ENCODE measurements at regions not wholly inside any gene's neighbourhood (a gene's known extent, or its start where the extent isn't known, plus 50 kb on each side); places are given as distances from the start of the nearest gene placed in this dataset.

GRCh38 chr15:93245661-93246042 is 156.6 kb upstream of the RGMA start:
- H3K79me2 ChIP-seq (ENCODE audit: insufficient read depth, low read length) = no peaks in the 10 kb centered on the region
- no peaks in the 10 kb centered on the region for H3K9me3 ChIP-seq (ENCODE audit: control insufficient read depth in 1 of 2, insufficient read depth in 1 of 2, low read depth in 1 of 2, low read length in 2 of 2)
- H3K9me2 ChIP-seq (ENCODE audit: insufficient read depth) = no peaks in the 10 kb centered on the region
- H3K4me2 ChIP-seq (ENCODE audit: low read length) = no peak overlapping the region
- DNase-seq (ENCODE audit: low read depth, low spot score) (no peak), ATAC-seq (no peak)
- RAD21 ChIA-PET (ENCODE audit: low non-redundant PET in 1 of 2, low total read pairs in 2 of 2, uncharacterized antibody in 2 of 2, unreplicated experiment in 2 of 2) = no interaction called here
- H3K4me3 ChIP-seq (replicated peaks in 1 of 2; ENCODE audit: low read depth in 1 of 2, low read length in 2 of 2) = no peak overlapping the region
- H2AFZ ChIP-seq (ENCODE audit: low read depth, low read length, poor library complexity, severe bottlenecking) = no peak overlapping the region
- H3K27ac ChIP-seq (ENCODE audit: low read depth, low read length) = no peak overlapping the region
- H3K36me3 ChIP-seq (ENCODE audit: control insufficient read depth in 1 of 2, insufficient read depth in 2 of 2, low read length in 2 of 2) = no peaks in the 10 kb centered on the region
- no peaks in the 10 kb centered on the region for H3K4me1 ChIP-seq (ENCODE audit: control insufficient read depth in 1 of 2, insufficient read depth in 2 of 2, low read length in 2 of 2)
- CTCF ChIA-PET = no interaction called here
- BruUV-seq (replicated peaks) = no TSS peak
- POLR2A ChIA-PET = no interaction called here
- no peaks in the 10 kb centered on the region for H4K20me1 ChIP-seq (ENCODE audit: insufficient read depth)
- no peak for TF ChIP-seq EZH2phosphoT487 (IDR thresholded peaks at IDR 0.05; ENCODE audit: borderline replicate concordance)
- TF ChIP-seq SIN3A (IDR thresholded peaks at IDR 0.05; ENCODE audit: low read depth) = no peak
- no peak for TF ChIP-seq YY1 (IDR thresholded peaks at IDR 0.05; ENCODE audit: extremely low read depth, insufficient replicate concordance, low read depth, low read length)
- no peak for TF ChIP-seq ZNF274 (IDR thresholded peaks at IDR 0.05; ENCODE audit: low read depth, low read length)
- TF ChIP-seq EGR1 (IDR thresholded peaks at IDR 0.05; ENCODE audit: low read depth) = no peak
- no peak for TF ChIP-seq ELF1 (IDR thresholded peaks at IDR 0.05; ENCODE audit: borderline replicate concordance, low read depth)
- TF ChIP-seq POLR2AphosphoS5 (IDR thresholded peaks at IDR 0.05; ENCODE audit: low read depth, low read length) = no peak
- TF ChIP-seq SP1 (IDR thresholded peaks at IDR 0.05; ENCODE audit: low read depth) = no peak
- intact Hi-C loops (cut with micrococcal nuclease) = no loop called here
- H3K9ac ChIP-seq (ENCODE audit: low read length) = no peak overlapping the region
- H3K27me3 ChIP-seq (ENCODE audit: insufficient read depth, low read length) = peaks cover 15% of the 10 kb centered on the region

GRCh38 chr15:93244696-93245660 is 156.0 kb upstream of the RGMA start:
- ChIA-PET CTCF (no interaction called here), RAD21 (ENCODE audit: low non-redundant PET in 1 of 2, low total read pairs in 2 of 2, uncharacterized antibody in 2 of 2, unreplicated experiment in 2 of 2) (no interaction called here), POLR2A (no interaction called here)
- intact Hi-C loops (cut with micrococcal nuclease) = no loop called here
- Histone ChIP-seq H3K9me3 (ENCODE audit: control insufficient read depth in 1 of 2, insufficient read depth in 1 of 2, low read depth in 1 of 2, low read length in 2 of 2) (no peaks in the 10 kb centered on the region), H2AFZ (ENCODE audit: low read depth, low read length, poor library complexity, severe bottlenecking) (no peak overlapping the region), H3K4me1 (ENCODE audit: control insufficient read depth in 1 of 2, insufficient read depth in 2 of 2, low read length in 2 of 2) (no peaks in the 10 kb centered on the region), H3K36me3 (ENCODE audit: control insufficient read depth in 1 of 2, insufficient read depth in 2 of 2, low read length in 2 of 2) (no peaks in the 10 kb centered on the region), H3K27ac (ENCODE audit: low read depth, low read length) (no peak overlapping the region), H3K9me2 (ENCODE audit: insufficient read depth) (no peaks in the 10 kb centered on the region), H3K27me3 (ENCODE audit: insufficient read depth, low read length) (peaks cover 15% of the 10 kb centered on the region), H3K4me2 (ENCODE audit: low read length) (no peak overlapping the region), H4K20me1 (ENCODE audit: insufficient read depth) (no peaks in the 10 kb centered on the region), H3K79me2 (ENCODE audit: insufficient read depth, low read length) (no peaks in the 10 kb centered on the region), H3K9ac (ENCODE audit: low read length) (no peak overlapping the region), H3K4me3 (replicated peaks in 1 of 2; ENCODE audit: low read depth in 1 of 2, low read length in 2 of 2) (no peak overlapping the region)
- TF ChIP-seq MAX (IDR thresholded peaks at IDR 0.05) (no peak), REST (IDR thresholded peaks at IDR 0.05; ENCODE audit: low read depth) (no peak), EZH2 (IDR thresholded peaks at IDR 0.05) (no peak), SIN3A (IDR thresholded peaks at IDR 0.05; ENCODE audit: low read depth) (no peak), SRF (IDR thresholded peaks at IDR 0.05; ENCODE audit: low read depth) (no peak), POLR2AphosphoS5 (IDR thresholded peaks at IDR 0.05; ENCODE audit: low read depth, low read length) (no peak), ELF1 (IDR thresholded peaks at IDR 0.05; ENCODE audit: borderline replicate concordance, low read depth) (no peak), EZH2phosphoT487 (IDR thresholded peaks at IDR 0.05; ENCODE audit: borderline replicate concordance) (no peak), YY1 (IDR thresholded peaks at IDR 0.05; ENCODE audit: extremely low read depth, insufficient replicate concordance, low read depth, low read length) (no peak)
- DNase-seq (ENCODE audit: low read depth, low spot score) (no peak), ATAC-seq (no peak)
- no TSS peak for BruUV-seq (replicated peaks)
